Suprapubic skin (tissue), 4 donors: ENCODE measurements at regions not wholly inside any gene's neighbourhood (a gene's known extent, or its start where the extent isn't known, plus 50 kb on each side); places are given as distances from the start of the nearest gene placed in this dataset.
"Not testable (repeated sequence)": the region's sequence is repeated elsewhere in the genome, so short reads cannot be mapped to it uniquely, and the experiment has no call there.

Experiments
- DNase-seq, 2 donors: peaks; one replicate each; pipeline ENCODE4 v3.0.0-alpha.2; 2019; ENCODE audit warnings: low spot score in 2 of 2
- H3K27ac ChIP-seq: fragments of 200-600 bp; sonication (generic); one replicate; pipeline ENCODE4 v1.5.1; 2019
- H3K27me3 ChIP-seq: fragments of 200-600 bp; sonication (generic); one replicate; pipeline ENCODE4 v1.5.1; 2019
- H3K36me3 ChIP-seq: fragments of 200-600 bp; sonication (generic); one replicate; pipeline ENCODE4 v1.5.1; 2019
- H3K4me1 ChIP-seq: fragments of 200-600 bp; sonication (generic); one replicate; pipeline ENCODE4 v1.5.1; 2019
- H3K4me3 ChIP-seq: fragments of 200-600 bp; sonication (generic); one replicate; pipeline ENCODE4 v1.5.1; 2019; ENCODE audit warnings: mild to moderate bottlenecking
- H3K9me3 ChIP-seq: fragments of 200-600 bp; sonication (generic); one replicate; pipeline ENCODE4 v1.5.1; 2019
- CTCF ChIP-seq, 2 donors: fragments of 200-600 bp in 1 of 2; fragments of 450-650 bp in 1 of 2; sonication (generic) in 1 of 2; IDR thresholded peaks; one replicate each; pipeline ENCODE4 v1.5.1; 2016 to 2019; ENCODE audit warnings: antibody characterized with exemption in 2 of 2, mild to moderate bottlenecking in 1 of 2, moderate library complexity in 1 of 2
- EP300 ChIP-seq: sonication (generic); formaldehyde crosslinking; IDR thresholded peaks from one replicate; pipeline ENCODE4 v1.6.1; 2017; ENCODE audit warnings: antibody characterized with exemption
- POLR2A ChIP-seq, 2 donors: fragments of 450-650 bp; IDR thresholded peaks; one replicate each; pipeline ENCODE4 v1.6.1; 2017; ENCODE audit warnings: antibody characterized with exemption in 2 of 2, mild to moderate bottlenecking in 2 of 2, moderate library complexity in 2 of 2
- POLR2AphosphoS5 ChIP-seq, 3 donors: sonication (generic); formaldehyde crosslinking; IDR thresholded peaks; one replicate each; pipeline ENCODE4 v1.6.1; 2017; ENCODE audit warnings: antibody characterized with exemption in 3 of 3
- WGBS: methylation state at CpG from one replicate; pipeline ENCODE4 v1.1.5; 2018; 5-methylcytosine and 5-hydroxymethylcytosine counted together

- no peak overlapping the region for H3K27ac ChIP-seq
- 75% methylated on average over 2 of the region's 2 CpGs for WGBS
- DNase-seq = no peak
- no peaks in the 10 kb centered on the region for H3K27me3 ChIP-seq
- H3K4me1 ChIP-seq = no peaks in the 10 kb centered on the region
- no peak for TF ChIP-seq POLR2A (IDR thresholded peaks at IDR 0.05)
- TF ChIP-seq POLR2AphosphoS5 (IDR thresholded peaks at IDR 0.05) = no peak
- no peak overlapping the region for H3K4me3 ChIP-seq
- no peaks in the 10 kb centered on the region for H3K36me3 ChIP-seq
- no peaks in the 10 kb centered on the region for H3K9me3 ChIP-seq
These were observed 241.2 kb upstream of the ZFP64 start for GRCh38 chr20:52432740-52433139.

GRCh38 chr20:52429029-52429428, 237.4 kb upstream of the ZFP64 start:
- no peaks in the 10 kb centered on the region for H3K36me3 ChIP-seq
- no peaks in the 10 kb centered on the region for H3K9me3 ChIP-seq
- no peak overlapping the region for H3K27ac ChIP-seq
- no peak for TF ChIP-seq POLR2A (IDR thresholded peaks at IDR 0.05)
- no peak for TF ChIP-seq CTCF (IDR thresholded peaks at IDR 0.05)
- TF ChIP-seq POLR2AphosphoS5 (IDR thresholded peaks at IDR 0.05) = no peak
- no peak for TF ChIP-seq EP300
- H3K4me3 ChIP-seq = no peak overlapping the region
- 93% methylated on average over 1 of the region's 1 CpG for WGBS
- no peak for DNase-seq
- H3K27me3 ChIP-seq = no peaks in the 10 kb centered on the region
- H3K4me1 ChIP-seq = no peaks in the 10 kb centered on the region

- DNase-seq = no peak
- Histone ChIP-seq H3K9me3 (no peaks in the 10 kb centered on the region), H3K4me1 (no peaks in the 10 kb centered on the region), H3K4me3 (no peak overlapping the region), H3K36me3 (no peaks in the 10 kb centered on the region), H3K27ac (no peak overlapping the region), H3K27me3 (no peaks in the 10 kb centered on the region)
- WGBS = 98% methylated on average over 2 of the region's 2 CpGs
- no peak for TF ChIP-seq CTCF (IDR thresholded peaks at IDR 0.05)
These were observed 236.4 kb upstream of the ZFP64 start for GRCh38 chr20:52427960-52428359.

- no peak for DNase-seq
- H3K27me3 ChIP-seq = no peaks in the 10 kb centered on the region
- 57% methylated on average over 2 of the region's 2 CpGs for WGBS
- no peaks in the 10 kb centered on the region for H3K9me3 ChIP-seq
- TF ChIP-seq EP300 = no peak
- no peak for TF ChIP-seq POLR2AphosphoS5 (IDR thresholded peaks at IDR 0.05)
- TF ChIP-seq POLR2A (IDR thresholded peaks at IDR 0.05) = no peak
- no peak for TF ChIP-seq CTCF (IDR thresholded peaks at IDR 0.05)
- no peaks in the 10 kb centered on the region for H3K4me1 ChIP-seq
- H3K4me3 ChIP-seq = no peak overlapping the region
- H3K27ac ChIP-seq = no peak overlapping the region
- no peaks in the 10 kb centered on the region for H3K36me3 ChIP-seq
These were observed 235.3 kb upstream of the ZFP64 start for GRCh38 chr20:52426856-52427255.

GRCh38 chr20:52425701-52426100, 234.1 kb upstream of the ZFP64 start:
- no peak for TF ChIP-seq POLR2AphosphoS5 (IDR thresholded peaks at IDR 0.05)
- no peak for TF ChIP-seq EP300
- TF ChIP-seq CTCF (IDR thresholded peaks at IDR 0.05) = no peak
- no peak for TF ChIP-seq POLR2A (IDR thresholded peaks at IDR 0.05)
- 53% methylated on average over 5 of the region's 5 CpGs for WGBS

GRCh38 chr20:52425253-52425652, 233.7 kb upstream of the ZFP64 start:
- H3K27ac ChIP-seq = no peak overlapping the region
- no peaks in the 10 kb centered on the region for H3K27me3 ChIP-seq
- H3K4me1 ChIP-seq = no peaks in the 10 kb centered on the region
- 36% methylated on average over 9 of the region's 9 CpGs for WGBS
- TF ChIP-seq POLR2AphosphoS5 (IDR thresholded peaks at IDR 0.05) = peak in 2 of 3 donors; percentile 57 to 70
- TF ChIP-seq CTCF (IDR thresholded peaks at IDR 0.05) = no peak
- no peak for TF ChIP-seq POLR2A (IDR thresholded peaks at IDR 0.05)
- TF ChIP-seq EP300 = no peak
- no peaks in the 10 kb centered on the region for H3K9me3 ChIP-seq
- no peak overlapping the region for H3K4me3 ChIP-seq
- no peaks in the 10 kb centered on the region for H3K36me3 ChIP-seq
- DNase-seq = peak in 1 of 2 donors; percentile 83

More at GRCh38 chr20:52425701-52426100, 234.1 kb upstream of the ZFP64 start:
- Histone ChIP-seq H3K4me3 (no peak overlapping the region), H3K27ac (no peak overlapping the region), H3K9me3 (no peaks in the 10 kb centered on the region), H3K36me3 (no peaks in the 10 kb centered on the region), H3K4me1 (no peaks in the 10 kb centered on the region), H3K27me3 (no peaks in the 10 kb centered on the region)
- DNase-seq = no peak

- not testable (repeated sequence) for H3K27me3 ChIP-seq, H3K4me3 ChIP-seq, H3K27ac ChIP-seq, H3K4me1 ChIP-seq, H3K9me3 ChIP-seq, H3K36me3 ChIP-seq, DNase-seq
- 78% methylated on average over 6 of the region's 6 CpGs for WGBS
These were observed 232.9 kb upstream of the ZFP64 start for GRCh38 chr20:52424357-52424942.
